NCI-H446 (cell line): ENCODE measurements at regions not wholly inside any gene's neighbourhood (a gene's known extent, or its start where the extent isn't known, plus 50 kb on each side); places are given as distances from the start of the nearest gene placed in this dataset.

Experiments
- DNase-seq, 2 experiments: peaks; one replicate each; lab custom pipeline; 2025; lab: John Stamatoyannopoulos, UW

DNA sequence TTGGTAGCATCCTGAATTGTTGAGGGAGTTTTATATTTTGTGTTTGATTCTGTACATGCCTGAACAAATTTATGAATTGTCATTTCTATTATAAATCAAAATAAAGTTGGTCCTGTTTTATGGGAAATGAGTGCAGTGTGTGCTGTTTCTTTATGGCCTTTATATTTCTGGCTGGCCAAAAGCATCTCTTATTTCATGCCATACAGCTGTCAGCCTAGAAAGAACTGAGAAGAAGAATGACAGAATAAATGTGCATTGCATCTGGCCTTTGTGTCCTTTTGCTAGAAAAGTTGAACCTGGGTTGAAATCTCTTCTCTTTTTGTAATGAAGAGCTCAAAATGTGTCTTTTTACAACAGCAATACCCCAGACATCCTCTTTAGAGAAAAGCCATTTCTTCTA, 474.7 kb upstream of the LRATD1 start:
- no peak for DNase-seq

DNA sequence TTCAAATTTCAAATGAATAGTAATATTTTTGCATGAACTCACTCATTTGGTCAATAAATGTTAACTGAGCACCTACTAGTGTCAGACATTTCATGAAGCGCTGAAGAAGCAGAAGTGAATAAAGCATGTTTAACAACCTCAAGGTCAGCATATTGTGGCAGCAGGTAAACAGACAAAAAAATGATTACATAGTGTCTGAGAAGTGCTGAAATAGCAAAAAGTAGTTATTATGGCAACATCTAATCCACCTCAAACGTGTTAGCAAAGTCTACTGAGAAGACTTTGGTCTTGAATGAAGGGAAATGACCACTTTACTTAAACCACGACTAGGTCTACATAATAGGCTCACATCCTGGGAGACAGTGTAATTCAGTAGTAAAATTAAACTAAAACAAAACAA, 452.2 kb upstream of the LRATD1 start:
- no peak for DNase-seq

DNA sequence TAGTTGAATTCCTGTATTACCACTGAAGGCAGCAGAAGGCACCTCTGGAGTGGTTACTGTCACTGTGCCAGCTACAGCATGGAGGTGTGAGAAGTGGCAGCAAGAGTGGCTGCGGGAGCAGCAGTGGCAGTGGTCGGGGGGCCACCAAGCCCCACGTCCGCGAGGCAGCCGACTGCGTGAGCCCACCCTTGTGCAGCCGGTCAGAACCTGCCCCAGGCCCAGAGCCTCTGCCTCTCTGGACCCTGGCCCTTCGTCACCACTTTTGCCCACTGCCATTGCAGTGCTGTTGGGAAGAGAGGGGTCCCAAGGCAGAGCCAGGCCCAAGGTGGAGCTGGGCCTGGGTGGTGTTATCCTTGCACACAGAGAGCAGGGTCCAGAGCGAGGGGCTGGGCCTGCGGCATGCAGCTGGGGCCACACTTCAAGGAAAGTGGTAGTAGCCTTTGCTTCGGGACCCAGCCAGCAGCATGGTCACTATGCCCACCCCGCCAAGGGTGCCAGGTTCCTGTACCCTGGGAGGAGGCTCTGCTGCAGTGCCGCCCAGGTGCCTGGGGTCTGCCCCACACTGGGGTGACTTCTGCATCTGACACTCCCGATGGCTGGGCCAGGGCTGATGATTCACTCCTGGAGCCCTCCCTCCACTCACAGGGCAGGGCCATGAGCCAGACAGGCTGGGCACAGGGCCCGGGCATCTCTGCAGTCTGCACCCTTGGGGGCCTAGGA, 450.1 kb upstream of the LRATD1 start:
- DNase-seq = no peak

DNA sequence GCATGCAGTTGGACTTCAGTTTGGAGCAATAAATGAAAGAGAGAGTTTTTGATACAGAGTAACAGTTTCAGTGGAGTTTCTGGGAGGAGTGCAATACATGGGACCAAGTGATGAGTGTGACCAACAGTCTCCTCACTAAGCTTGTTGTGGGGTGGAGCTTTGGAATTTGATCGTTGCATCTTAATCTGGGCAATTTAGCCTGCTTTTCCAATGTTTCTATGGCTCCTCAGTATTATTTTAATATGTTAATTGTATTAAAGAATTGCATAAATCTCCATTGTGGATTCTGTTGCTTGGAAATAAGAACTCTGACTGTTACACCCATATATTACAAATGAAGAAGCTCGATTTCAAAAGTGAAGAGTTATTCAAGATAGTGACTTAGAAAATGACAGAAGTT, 446.6 kb upstream of the LRATD1 start:
- DNase-seq = no peak

DNA sequence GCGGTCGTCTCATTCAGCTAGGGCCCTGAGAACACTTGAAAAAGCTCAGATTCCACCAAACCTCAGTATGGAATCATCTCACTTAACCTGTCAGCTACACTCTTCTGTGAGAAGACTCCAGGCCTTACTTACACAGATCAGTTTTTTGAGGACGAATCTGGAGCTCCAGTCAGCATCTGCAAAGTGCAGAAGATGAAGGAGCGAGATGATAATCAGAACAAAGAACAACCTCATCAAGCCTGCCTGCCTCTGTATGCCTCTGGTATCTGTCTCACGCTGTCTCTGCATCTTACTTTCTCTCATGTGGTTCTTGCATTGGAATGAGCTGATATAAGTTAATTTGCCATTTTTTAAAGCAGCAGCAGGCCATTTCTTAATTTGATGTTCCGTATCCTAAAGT, 444.1 kb upstream of the LRATD1 start:
- no peak for DNase-seq

DNA sequence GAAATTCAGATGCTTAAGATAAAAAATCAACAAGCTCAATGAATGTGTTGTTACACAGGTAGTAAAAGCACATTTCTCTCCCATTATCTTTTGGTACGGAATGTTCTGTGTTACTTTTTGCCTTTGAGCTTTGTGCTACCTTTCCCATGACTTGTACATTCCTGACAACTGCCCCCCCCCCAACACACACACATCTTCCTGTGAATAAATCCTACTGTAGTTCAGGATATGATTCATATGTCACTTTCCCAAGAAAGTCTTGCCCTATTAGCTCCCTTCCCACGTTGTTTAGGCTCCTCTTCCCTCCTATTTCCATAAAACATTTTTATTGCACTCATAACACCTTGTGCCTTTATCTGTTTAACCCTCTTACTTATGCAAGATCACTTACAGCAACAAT, 442.6 kb upstream of the LRATD1 start:
- DNase-seq = no peak

DNA sequence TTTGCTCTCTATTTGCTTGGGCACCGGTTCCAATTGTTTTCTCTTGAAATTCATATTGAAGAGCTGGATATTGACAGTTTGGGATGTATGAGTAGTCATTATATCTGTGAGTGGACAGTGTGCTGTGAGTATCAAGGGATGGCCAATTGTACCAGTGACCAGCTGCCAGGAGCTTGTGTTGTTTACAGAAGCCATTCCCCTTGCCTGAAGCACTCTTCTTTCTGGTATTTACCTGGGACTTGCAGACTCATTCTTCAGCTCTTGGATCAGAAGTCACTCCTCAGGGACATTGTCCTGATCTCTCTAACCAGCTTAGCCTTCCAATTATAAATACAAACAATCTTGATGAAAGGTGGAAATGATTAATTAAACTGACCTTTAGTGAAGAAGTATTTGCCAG, 438.3 kb upstream of the LRATD1 start:
- DNase-seq = no peak

DNA sequence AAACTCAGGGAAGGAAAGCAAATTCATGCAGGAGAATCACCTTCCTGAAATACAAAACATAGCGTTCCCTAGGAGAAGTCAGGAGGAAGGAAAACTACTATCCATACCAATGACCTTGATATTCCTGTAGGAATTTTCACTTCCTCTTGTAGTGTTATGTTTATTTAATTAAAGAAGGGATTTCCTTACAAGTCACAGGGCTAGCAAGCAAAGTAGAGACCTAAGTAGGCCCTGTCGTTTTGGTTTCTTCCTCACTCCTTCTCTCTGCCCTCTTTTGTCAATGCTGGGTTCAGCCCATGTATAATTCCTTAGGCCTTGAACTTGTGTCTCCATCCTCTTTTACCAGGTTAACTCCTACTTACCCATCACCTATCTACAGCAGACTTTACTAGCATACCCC, 435.2 kb upstream of the LRATD1 start:
- DNase-seq = no peak

DNA sequence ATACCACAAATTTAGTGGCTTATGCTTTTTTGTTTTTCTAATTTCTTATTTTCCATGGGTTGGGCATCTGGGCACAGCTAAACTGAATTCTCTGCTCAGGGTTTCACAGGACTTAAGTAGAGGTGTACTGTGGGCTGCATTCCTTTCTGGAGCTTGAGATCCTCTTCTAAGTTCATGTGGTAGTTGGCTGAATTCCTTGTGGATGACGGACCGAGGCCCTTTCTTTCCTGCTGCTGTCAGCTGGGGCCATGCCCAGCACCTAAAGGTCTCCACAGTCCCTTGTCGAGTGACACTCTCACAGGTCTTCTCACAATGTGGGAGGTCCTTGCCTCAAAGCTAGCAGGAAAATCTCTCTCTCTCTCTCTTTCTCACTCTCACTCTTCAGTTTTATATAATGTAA, 433.5 kb upstream of the LRATD1 start:
- DNase-seq = no peak

DNA sequence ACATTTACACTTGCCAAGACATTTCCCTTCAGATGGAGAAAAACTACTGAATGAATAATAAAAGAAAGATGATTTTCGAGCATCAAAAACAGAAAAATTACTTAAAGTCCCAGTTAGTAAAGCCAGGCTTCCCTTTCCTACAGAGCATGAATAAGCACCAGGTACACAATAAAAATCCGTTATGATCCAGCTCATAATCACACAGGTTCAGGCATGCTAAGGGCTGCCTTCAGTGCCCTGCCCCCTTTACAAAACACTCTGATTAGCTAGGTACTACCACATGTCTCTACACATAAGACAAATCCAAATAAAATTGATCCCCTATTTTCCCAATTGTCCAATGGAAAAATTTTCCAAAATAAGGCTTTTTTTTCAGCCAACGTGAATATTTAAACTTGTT, 413.2 kb upstream of the LRATD1 start:
- no peak for DNase-seq

DNA sequence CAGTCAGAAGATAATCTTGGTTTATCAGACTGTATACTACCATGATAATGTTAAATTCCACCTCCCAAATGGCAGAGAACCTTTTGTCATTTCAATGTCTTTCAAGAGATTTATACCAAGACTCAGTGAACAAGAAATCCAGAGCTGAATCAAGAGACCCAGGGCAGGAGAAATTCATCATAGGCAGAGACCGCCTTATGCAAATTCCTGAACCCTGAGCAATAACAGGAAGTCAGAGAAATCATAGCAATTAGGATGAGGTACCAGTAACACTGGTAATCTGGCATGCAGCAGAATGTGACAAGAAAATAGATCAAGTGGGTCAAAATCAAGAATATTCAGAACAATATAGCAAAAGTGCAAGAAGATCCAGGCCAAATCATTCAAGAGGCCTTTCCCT, 412.4 kb upstream of the LRATD1 start:
- DNase-seq = no peak

DNA sequence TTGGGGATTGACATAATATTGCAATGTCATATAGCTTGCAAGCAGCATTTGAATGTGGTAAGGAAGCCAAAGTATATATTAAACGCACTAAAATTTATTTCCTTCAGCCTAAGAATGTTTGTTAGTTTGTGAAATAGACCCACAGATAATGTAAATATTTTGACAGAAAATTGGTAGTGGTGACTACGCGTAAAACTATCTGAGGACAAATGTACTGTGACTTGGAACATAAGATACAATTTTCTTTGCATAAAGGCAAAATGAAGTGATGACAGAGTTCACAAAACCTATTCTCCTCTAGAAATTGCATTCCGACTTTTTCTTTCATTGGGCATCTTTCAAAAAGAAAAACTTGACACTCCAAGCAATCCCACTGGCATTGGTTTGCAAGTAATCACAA, 411.1 kb upstream of the LRATD1 start:
- no peak for DNase-seq

DNA sequence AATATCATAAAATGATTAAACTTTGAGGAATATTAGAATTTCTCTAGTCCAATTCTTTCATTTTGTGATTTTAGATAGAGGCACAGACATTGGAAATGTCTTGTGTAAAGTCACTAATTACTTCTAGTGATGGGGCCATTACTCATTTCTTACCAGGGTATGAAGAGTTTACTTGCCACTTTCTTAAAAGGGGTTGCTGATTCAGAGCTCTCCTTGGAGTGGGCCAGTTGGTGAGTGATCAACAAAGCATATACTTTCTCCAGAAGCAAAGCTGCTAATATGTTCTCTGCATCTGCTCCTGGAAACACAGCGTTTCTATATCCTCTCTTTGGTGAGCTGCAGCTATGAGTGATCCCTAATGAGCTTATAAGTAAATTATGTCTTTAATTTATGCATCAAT, 408.9 kb upstream of the LRATD1 start:
- no peak for DNase-seq

DNA sequence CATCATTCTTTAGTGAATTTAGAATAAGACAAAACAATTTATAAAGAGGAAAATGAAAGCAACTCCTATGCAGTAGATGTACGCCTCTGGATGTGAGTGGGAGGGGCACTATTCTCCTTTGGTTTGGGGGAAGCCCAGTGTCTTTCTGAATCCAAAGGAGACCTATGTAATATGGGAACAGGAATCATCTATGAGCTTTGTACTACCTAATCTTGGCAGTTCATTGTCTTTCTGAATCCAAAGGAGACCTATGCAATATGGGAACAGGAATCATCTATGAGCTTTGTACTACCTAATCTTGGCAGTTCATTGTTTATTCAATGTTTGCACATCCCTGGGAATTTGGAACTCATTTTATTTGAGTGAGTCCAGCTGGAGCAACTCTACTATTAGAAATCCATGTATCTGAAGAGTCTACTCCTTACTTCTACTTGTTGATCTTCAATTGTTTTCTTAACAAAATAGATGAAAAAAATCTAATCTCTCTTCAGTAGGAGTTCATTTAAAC, 401.1 kb upstream of the LRATD1 start:
- DNase-seq = no peak

DNA sequence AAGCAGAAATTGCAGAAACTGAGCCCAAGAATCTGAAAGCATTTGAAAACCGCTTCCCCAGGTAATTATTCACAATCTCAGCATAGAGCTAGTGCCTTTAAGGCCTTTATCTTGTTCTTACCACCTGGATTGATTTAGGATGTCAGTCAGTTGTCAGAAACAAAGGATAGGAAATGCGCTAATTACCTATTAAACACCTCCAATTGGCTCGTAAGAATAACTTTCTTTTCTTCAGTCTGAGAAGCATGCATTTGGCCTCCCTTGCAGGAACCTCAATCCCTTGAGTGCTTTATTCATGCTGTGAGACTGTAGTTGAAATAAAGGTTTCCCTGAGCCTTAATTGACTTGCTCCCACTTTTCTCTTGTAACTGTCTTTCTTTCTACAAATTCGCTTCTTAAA, 400.3 kb upstream of the LRATD1 start:
- DNase-seq = no peak

DNA sequence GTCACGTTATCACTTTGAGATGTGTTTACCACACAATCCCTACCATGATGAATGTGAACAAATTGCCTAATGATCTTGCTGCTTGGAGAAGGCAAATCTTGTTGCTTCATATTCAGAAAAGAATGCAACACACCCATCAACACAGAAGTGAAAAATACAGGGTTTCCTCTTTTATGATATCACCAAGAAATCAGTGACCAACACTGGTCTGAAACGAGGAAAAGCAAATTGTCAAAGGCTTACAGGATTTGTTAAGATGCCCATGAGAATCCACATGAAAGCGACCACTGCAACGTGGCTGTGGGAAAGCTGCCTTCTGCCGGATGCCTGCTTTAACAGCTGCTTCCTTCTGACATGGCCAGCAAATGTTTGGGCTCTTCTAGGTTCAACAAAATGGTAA, 397.6 kb upstream of the LRATD1 start:
- DNase-seq = no peak

DNA sequence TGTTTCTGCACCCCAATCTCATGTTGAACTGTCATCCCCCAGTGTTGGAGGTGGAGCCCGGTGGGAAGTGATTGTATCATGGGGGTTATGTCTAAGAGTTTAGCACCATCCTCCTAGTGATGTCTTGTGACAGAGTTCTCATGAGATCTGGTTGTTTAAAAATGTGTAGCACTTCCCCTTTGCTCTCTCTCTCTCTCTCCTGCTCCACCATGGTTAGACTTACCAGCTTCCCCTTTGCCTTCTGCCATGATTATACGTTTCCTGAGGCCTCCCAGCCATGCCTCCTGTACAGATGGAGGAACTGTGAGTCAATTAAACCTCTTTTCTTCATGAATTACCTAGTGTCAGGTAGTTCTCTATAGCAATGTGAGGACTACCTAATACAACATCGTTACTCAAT, 396.9 kb upstream of the LRATD1 start:
- no peak for DNase-seq

DNA sequence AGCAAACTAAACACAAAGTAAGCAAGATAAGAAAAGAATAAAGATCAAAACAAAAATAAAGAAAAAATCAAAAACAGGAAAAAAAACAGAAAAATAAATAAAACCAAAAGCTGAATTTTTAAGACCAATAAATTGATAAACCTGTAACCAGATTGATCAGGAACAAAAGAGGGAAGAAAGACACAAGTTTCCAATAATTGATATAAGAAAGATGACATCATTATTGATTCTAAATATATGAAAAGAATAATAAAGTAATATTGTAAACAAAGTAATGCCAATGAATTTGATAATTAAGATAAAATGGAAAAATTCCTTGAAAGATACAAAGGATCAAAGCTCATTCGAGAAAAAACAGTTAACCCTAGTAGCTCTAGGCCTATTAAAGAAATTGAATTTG, 394.6 kb upstream of the LRATD1 start:
- no peak for DNase-seq

DNA sequence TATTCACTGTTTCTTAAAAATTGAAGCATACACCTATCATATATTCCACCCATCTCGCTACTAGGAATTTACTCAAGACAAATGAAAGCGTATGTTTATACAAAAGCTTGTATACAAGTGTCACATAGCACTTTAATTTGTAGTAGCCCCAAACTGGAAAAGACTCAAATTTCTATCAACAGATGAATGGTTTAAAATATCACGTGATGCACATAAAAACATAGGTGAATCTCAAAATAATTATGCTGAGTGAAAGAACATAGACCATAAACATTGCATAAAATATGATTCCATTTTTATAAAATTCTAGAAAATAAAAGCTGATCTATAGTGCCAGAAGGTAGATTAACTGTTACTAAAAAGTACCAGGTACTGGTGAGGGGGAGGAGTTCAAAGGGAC, 392.9 kb upstream of the LRATD1 start:
- no peak for DNase-seq

DNA sequence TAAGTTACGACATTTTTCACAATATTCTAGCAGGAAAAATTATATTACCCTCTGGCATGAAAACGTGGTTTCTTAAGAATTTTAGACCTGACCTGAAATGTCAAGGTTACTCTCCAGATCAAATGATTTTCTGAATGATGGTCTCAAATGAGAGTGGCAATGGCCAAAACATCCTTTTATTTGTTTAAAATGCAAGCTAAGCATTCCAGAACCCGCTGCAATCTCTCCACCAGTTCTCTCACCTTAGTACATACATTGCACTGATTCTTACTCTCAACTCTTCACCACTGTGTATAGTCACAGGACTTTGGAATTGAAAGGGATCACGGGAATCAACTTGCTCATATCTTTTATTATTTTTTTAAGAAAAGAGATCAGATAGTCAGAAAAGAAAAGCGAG, 391.6 kb upstream of the LRATD1 start:
- DNase-seq = no peak

DNA sequence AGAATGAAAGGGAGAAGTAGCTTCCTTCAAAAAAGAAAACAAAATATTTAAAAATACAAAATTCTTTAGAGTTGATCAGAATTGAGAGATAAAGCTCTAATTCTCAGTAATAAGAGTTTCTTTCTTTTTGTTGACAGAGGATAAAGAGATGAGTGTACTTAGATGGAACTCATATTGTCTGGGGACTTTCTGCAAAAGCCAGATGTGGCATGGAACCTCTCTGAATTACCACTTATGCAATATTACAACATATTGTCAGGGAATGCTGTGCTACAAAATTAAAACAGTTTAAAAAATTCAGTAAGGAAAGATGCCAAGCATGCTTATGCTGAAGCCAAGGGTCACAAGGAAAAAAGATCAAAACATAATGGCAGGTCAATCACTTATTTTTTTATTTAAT, 386.6 kb upstream of the LRATD1 start:
- no peak for DNase-seq

DNA sequence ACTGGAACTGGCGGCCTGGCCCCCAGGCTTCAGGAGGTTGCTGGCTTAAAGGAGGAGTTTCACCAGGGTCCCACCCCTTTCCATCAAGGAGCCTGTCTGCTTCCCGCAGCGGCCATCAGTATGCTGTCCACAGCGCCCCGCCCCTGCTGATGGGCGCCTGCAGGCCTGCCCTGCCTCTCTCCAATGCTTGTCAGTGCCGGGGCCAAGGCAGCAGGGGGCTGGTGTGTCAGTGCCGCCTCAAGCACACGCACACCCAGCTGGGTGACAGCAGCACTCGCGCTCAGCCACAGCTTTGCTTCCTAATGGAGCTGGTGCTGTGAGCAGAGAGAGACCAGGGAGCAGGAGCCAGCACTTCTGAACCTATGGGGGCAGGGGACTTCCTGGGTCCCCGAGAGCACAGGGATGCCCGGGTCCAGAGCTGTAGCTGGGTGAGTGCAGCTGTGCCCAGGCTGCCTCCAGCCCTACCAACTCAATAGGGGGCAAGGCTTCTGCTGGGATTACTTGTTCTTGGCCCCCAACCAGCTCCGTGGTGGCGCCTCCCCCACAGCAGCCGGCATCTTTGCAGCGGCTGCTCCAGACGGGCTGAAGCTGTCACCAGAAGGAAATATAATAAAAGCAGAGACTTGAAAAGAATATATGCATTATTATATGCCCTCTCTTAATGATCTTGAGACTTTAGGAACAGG, 377.2 kb upstream of the LRATD1 start:
- no peak for DNase-seq

DNA sequence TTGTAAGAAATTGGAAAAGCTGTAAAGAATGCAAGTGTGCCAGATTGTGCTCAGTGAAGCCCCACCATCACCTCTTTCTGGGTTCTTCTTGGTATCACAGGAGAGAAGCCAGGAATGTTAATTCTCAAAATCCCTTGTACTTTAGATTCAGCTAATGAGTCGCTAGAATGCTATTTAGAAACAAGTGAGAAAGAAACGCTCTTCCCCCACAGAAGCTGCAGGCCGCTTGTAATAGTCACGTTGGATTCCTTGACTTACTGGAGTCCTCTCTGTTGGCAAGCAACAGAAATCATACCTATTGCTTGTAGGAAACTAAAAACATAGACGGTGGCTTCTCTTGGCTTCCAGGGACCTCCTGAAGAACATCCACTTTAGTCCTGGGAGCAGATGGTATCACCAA, 375.6 kb upstream of the LRATD1 start:
- DNase-seq = no peak
